Spleen (tissue), 7 donors: ENCODE measurements at regions not wholly inside any gene's neighbourhood (a gene's known extent, or its start where the extent isn't known, plus 50 kb on each side); places are given as distances from the start of the nearest gene placed in this dataset.

Experiments
- POLR2A ChIP-seq, 3 donors: fragments of 450-650 bp; IDR thresholded peaks; one replicate each; pipeline ENCODE4 v1.5.1; 2017; ENCODE audit warnings: antibody characterized with exemption in 3 of 3, mild to moderate bottlenecking in 1 of 3
- TF ChIP-seq, protein P1 (sequence below), 11 experiments: fragments of 200-600 bp in 7 of 11; fragments of 450-650 bp in 4 of 11; sonication (generic) in 4 of 11; IDR thresholded peaks in 8 of 11; conservative IDR thresholded peaks in 3 of 11; 1 replicate in 7 of 11; 2 replicates in 4 of 11; pipeline versions ENCODE4 v1.4.0 to v1.8.0; 2016 to 2021; ENCODE audit warnings: antibody characterized with exemption in 11 of 11, inconsistent platforms in 4 of 11, mild to moderate bottlenecking in 1 of 11
- donor health status: DM: no; HTN: no; CAD: no; lungs with moderate emphysema.
- donor health status: DM: no; HTN: no; CAD: no.
- donor health status: DM: no; HTN: no; CAD: no.

DNA sequence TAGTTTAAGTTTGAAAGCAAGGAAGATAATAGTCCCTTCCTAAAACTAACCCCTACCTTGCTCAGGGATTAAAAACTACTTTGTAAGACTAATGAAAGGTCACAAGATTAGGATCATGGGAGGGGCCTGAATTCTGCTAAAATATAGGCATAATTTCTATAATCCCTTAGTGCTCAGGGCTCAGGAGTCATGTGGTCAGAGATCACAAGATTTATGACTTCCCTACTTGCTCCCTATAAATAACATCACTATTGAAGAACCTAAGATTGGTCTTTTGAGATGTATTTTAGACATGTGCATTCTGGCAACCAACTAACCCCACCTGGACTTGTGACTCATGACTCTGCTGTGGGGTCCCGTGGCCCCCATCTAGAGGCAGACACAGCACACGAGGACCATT lies 81.1 kb downstream of the STMND1 start:
- no peak for TF ChIP-seq POLR2A (IDR thresholded peaks at IDR 0.05)
- TF ChIP-seq, protein P1, sequence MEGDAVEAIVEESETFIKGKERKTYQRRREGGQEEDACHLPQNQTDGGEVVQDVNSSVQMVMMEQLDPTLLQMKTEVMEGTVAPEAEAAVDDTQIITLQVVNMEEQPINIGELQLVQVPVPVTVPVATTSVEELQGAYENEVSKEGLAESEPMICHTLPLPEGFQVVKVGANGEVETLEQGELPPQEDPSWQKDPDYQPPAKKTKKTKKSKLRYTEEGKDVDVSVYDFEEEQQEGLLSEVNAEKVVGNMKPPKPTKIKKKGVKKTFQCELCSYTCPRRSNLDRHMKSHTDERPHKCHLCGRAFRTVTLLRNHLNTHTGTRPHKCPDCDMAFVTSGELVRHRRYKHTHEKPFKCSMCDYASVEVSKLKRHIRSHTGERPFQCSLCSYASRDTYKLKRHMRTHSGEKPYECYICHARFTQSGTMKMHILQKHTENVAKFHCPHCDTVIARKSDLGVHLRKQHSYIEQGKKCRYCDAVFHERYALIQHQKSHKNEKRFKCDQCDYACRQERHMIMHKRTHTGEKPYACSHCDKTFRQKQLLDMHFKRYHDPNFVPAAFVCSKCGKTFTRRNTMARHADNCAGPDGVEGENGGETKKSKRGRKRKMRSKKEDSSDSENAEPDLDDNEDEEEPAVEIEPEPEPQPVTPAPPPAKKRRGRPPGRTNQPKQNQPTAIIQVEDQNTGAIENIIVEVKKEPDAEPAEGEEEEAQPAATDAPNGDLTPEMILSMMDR (IDR thresholded peaks at IDR 0.05 in 8 of 11, conservative IDR thresholded peaks at IDR 0.05 in 3 of 11), result no peak
